Suprapubic skin (tissue), 4 donors: ENCODE measurements at regions not wholly inside any gene's neighbourhood (a gene's known extent, or its start where the extent isn't known, plus 50 kb on each side); places are given as distances from the start of the nearest gene placed in this dataset.

Source experiments
- POLR2A ChIP-seq, 2 donors: fragments of 450-650 bp; IDR thresholded peaks; one replicate each; pipeline ENCODE4 v1.6.1; 2017; ENCODE audit warnings: antibody characterized with exemption in 2 of 2, mild to moderate bottlenecking in 2 of 2, moderate library complexity in 2 of 2
- POLR2AphosphoS5 ChIP-seq, 3 donors: sonication (generic); formaldehyde crosslinking; IDR thresholded peaks; one replicate each; pipeline ENCODE4 v1.6.1; 2017; ENCODE audit warnings: antibody characterized with exemption in 3 of 3

GRCh38 chr11:28858076-28858475, 749.9 kb downstream of the METTL15 start:
- TF ChIP-seq POLR2AphosphoS5 (IDR thresholded peaks at IDR 0.05) = no peak
- TF ChIP-seq POLR2A (IDR thresholded peaks at IDR 0.05) = no peak
